GM19395 (cell line): ENCODE measurements at regions not wholly inside any gene's neighbourhood (a gene's known extent, or its start where the extent isn't known, plus 50 kb on each side); places are given as distances from the start of the nearest gene placed in this dataset.

Experiments
- ATAC-seq: cut with Tn5 transposase; IDR thresholded peaks from one replicate; pipeline ENCODE4 v1.9.1; 2021; ENCODE audit warnings: mild to moderate bottlenecking, moderate library complexity; ENCODE audit not compliant: unreplicated experiment

DNA sequence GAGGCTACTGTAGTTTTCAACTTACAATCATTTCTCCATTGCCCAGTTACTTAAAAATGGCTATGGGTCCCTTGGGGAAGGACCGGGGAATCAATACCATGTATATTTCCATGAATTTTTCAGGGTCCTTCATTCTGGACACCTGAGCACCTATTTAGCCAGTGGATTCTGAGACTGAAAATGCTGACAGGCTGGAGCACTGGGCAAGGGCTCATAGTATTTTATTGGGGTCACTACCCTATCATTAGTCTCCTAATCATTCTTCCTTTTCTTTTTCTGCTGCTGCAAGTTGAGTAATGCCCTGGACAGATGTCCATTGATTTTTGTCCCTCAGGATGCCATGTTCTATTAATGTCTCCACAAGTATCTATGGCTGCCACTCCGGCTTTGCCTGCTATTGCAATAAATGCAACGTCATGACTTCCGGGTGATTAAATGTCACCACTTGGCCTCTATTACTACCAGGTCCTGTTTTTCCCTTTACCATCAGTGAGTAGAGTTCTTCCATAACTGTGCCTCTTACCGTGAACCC, 279.3 kb upstream of the FBXL7 start:
- no peak for ATAC-seq

DNA sequence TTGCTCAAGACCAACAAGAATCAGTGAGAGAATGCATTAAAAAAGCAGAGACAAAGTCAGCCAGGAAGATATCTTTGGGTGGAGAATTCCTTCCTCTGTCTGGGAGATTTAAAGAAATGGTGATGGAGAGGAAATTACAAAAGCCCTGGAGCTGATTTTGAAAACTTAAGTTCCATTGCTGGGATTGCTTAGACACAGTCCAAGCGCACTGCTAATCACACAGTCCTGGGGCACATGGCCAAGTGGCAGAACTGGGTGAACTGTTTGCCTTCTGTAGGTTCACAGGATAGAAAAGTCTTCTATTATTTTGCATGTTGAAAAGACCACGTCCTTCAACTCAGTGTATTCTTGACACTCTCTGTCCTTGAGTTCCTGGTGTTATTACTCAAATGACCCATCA, 284.9 kb upstream of the FBXL7 start:
- ATAC-seq = no peak

DNA sequence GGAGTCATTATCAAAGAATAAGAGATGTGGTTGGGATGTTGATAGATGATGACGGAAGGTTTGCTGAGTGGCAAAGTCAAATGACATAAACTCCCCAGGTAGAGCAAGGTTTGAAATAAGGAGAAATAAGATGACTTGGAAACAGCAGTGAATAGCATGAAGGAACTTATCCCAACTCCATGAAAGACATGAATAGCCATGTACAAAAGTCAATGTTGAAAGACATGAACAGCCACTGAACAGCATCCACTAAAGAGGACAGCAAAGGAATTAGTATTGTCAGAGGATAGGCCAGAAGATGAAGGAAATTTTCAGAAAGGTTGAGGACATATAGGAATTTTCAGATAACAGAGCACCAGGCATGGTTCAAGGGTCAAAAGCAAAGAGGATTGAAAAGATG, 286.0 kb upstream of the FBXL7 start:
- no peak for ATAC-seq

DNA sequence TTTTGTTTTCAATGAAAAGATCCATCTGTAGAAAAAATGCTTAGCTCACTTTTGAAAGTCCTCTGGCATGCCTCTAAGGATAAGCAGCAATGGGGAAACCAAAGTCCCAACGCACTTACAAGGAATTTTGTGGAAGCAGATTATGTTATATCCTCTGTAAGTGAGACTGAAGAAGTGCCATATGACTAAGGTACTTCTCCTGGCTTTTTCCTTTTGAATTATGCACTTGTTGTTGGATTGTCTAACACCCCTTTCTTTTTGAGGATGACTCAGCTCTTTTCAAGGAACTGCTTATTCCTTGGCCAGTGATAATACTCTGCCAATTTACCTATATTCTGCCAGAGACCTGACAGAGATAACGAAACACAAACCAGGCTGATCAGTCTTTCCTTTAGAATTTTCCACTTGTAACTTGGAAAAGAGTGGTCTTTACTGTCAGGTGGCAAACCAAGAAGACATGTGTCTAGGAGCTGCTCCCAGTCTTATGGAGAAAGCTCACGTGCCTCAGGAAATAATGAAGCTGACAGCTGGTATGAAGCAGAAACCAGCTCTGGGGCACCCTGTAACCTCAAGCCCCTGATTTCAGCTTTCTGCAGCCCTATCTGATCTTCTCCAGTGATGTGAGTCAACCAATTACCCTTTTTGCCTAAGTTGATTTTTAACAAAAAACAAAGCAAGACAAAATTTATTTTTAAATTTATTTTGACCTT, 290.8 kb upstream of the FBXL7 start:
- ATAC-seq = no peak

DNA sequence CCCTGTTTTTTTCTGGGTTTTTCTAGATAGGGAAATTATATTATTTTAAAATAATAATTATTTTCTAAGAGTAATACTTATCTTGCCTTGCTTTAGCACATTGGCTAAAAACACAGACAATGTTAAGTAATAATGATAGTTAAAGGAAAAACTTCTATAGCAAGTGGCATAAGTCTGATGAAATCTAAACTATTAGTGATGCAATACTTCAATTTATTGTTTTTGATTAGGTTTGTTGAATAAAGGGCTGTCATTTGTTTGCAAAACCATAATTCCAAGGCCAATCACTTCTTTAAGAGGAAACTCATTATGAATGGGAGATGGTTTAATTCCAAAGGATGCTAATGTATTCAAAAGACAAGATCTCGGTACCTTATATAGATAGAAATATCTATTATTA, 293.8 kb upstream of the FBXL7 start:
- ATAC-seq = no peak

DNA sequence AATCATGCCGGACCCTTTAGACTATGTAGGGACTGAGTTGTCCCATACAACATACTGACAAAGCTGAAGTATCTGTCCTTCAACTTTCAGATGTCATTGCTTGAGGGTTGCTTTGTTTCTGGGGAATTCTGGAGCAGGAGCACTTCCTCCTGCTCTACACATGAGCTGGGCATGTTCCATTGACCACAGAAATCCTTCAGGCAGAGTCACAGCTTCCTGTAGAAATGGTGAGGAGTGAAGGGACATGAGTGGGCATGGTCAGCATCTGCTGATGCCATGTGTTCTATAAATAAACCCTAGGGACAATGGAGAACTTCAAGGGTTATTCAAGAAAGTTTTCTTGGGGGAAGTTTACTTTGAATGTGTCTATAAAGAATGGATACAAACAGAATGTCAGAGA, 296.6 kb upstream of the FBXL7 start:
- ATAC-seq = no peak

DNA sequence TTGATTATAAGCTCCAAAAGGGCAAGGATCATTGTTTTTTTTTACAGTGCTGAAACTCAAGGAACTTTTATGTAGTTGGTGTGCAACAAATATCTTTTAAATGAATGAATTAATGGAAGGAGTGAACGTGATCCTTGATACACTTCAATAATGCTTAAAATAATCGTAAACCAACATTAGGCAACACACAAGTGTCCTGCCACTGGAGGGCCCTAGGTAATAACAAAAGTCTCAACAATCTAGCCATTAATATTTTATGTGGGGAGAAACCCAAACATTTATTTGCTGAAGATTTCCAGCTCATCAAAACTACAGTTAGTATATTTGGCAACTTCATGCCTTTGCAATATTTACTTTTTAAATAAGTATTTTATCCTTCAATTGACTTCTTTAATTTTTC, 309.0 kb upstream of the FBXL7 start:
- ATAC-seq = no peak

DNA sequence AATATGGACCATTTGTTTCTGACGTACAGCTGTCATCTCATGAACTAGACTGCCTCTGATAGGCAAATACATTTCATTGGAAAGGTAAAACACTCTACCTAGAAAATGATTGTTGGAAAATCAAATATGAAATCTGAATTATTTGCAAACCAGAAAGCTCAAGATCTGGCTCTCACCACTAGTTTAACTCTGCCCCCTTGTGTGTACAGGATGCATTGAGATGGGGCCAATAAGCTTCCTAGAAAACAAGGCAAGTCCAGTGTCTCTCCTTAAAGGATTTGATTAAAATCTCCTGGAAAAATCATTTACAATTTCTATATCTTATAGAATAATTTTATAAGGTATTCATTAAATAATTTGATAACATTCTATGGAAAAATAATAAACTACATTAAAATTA, 311.9 kb upstream of the ANKH start:
- no peak for ATAC-seq

DNA sequence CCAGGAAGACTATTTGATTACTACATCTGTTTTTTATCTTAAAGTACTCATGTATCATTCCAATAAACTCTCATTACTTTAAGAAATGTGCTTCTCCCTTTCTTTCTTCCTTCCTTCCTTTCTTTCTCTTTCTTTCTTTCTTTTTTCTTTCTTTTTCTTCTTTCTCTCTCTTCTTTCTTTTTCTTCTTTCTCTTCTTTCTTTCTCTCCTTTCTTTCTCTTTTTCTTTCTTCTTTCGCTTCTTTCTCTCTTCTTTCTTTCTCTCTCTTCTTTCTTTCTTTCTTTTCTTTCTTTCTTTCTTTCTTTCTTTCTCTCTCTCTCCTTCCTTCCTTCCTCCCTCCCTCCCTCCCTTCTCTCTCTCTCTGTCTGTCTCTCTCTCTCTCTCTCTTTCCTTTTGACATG, 298.6 kb upstream of the ANKH start:
- no peak for ATAC-seq

DNA sequence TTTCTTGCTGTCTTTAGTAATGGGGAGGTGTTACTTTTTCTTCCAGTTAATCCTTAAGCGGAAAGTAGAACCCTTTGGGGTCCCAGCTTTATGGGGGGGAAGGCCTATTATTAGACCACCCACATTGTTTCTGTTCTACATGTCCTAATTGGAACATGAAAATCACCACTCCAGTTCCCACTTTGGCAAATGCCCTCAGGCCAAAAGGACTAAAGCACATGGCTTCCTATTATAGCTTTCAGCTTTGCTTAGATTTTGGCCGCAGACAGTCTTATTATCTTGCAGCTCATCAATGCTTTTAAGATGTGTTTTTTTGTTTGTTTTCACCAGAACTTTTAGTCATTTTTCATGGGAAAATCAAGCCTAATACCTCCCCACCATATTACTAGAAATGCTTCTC, 296.8 kb upstream of the ANKH start:
- ATAC-seq = no peak

DNA sequence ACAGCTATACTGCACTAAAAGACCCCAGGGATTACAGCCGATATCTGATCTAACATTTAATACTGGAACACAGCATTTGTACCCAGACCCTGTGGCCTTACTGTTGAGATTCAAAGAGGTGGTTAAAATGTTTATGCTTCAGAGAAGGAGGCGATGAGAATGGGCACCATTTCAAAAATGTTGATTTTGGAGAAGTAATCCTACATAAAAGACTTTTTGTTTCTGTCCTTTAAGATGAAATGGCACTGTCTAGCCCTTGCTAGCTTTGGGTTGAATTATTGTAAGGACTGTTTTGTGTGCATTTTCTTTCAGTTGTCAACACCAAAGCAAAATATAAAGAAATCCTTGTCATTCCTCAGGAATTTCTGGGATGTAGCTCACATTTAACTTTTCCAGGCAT, 288.5 kb upstream of the ANKH start:
- no peak for ATAC-seq

DNA sequence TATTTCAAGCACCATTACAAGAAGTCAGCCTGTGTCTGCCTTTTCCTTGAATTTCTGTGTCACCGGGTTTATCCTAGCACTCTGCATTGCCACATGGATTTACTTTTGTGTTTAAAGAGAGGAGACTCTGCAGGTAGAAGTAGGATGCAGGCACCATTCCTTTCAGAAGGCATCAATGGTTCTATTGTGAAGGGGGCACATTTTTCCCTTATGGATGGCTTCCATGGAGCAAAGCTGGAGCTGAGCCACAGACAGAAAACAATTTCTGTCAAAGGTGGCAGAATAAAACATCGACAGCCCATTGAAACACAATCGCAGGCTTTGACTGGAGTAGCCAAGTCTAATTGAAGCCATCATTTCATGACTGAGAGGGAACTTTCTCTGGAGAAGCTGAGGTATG, 288.0 kb upstream of the ANKH start:
- ATAC-seq = no peak

DNA sequence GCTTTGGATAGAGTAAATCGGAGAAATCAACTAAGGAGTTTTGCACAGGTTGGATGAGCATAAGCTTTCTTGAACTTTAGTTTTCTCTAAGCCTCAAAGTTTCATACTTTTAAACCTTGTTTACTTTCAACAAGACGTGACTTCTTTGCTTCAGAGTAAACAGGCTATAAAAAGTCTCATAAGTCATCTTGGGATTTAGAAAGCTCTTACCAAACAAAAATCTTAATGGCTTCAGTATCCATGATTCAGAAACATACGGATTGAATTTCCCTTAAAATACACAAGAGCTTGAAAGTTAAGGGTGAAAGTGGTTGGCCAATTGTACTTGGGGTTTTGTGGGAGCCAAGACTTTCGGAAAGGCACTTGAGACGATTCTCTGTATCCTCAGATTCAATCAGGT, 270.9 kb upstream of the ANKH start:
- no peak for ATAC-seq

DNA sequence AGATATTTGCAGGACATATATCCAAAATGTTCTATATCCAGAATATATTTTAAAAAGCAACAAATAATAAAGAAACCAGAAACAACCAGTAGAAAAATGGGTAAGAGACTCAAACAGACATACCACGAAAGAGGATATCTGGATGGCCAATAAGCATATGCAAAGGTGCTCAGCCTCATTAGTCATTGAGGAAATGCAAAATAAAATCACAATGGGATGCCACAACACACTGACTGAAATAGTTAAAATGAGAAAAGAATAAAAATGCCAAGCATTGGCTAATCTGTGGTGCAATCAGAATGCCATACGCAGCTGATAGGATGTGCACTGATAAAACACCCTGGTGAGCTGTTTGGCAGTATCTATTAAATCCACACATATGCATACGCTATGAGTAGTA, 265.8 kb upstream of the ANKH start:
- no peak for ATAC-seq

DNA sequence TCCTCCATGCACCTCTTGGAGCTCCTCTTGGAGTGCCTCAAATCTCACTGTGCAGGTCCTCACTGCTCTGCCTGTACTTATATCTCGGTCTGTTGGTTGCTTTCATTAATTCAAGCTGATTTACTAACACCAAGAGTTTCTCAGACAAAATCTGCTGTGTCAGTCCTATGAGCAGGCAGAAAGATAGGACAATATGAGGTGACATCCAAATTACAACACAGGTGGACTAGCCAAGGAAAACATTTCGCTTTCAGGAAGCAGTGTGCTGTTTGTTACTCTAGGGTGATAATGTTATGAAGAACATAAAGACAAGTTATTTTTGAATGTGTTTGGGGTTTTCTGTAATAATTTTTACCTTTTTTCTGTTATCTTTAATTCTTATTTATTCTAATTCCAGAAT, 264.1 kb upstream of the ANKH start:
- no peak for ATAC-seq

DNA sequence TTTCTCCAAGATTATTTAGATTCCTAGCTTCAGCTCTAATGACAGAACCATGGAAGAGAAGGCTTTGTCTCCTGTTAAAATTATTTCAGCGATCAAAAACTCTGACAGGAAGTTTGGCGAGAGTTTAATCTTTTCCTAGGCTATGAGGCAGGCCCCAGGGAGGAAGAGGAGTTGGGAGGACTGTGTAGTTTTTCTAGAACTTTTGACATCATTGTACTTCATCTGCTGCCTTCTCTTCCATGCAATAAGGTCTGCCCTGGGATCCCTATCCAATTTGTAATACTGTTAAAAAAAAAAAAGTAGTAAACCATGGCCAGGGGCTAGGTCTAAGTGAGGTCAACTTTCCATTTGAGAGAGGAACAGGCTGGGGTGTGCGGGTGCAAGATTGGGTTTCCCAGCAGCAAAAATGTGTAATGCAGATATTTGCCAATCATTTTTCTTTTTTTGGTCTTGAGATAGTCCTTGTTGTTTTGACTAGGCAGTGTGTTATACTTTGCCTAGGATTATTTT, 261.9 kb upstream of the ANKH start:
- no peak for ATAC-seq

DNA sequence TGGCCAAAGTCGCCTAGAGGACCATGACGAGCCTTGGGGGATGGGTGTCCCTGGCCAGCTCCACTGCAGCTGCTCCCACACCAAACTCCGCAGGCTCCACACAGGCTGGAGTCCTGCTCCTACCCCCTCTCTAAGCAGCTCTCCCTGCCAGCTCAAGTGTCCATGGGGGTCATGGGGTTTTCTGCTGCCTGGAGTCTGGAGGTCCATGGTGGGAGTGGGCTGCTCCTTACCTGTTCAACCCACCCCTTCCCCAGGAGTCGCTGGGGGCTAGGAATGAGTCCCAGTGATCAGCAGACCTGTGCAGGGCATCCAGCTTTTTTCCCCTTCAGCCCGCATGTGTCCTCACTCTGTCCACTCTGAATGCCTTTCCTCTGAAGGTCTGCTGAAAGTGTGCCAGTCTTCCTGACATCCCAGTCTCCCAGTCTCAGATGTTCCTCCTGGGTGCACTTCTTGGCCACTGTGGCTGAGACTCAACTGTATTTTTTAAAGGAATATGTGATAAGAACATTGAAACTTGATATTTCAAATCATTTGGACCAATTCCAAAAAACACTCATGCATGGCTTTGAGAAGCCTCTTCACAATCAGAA, 261.3 kb upstream of the ANKH start:
- no peak for ATAC-seq

DNA sequence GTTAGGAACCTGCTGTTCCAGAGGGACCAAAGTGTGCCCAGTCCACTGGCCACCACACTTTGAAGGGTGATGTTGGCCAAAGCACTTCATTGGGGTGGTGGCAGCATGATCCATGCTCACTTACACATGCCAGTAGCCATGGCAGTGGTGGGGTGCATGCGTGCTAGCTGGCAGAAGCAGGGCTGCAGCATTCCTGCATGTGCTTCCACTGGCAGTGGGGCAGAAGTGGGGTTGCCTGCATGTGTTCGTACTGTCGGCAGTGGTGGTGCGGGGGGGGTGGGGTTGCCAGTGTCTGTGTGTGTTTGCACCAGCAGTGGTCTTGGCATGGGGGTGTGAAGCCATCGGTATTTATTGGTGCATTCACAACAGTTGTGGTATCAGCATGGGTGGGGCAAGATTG, 260.3 kb upstream of the ANKH start:
- ATAC-seq = no peak

DNA sequence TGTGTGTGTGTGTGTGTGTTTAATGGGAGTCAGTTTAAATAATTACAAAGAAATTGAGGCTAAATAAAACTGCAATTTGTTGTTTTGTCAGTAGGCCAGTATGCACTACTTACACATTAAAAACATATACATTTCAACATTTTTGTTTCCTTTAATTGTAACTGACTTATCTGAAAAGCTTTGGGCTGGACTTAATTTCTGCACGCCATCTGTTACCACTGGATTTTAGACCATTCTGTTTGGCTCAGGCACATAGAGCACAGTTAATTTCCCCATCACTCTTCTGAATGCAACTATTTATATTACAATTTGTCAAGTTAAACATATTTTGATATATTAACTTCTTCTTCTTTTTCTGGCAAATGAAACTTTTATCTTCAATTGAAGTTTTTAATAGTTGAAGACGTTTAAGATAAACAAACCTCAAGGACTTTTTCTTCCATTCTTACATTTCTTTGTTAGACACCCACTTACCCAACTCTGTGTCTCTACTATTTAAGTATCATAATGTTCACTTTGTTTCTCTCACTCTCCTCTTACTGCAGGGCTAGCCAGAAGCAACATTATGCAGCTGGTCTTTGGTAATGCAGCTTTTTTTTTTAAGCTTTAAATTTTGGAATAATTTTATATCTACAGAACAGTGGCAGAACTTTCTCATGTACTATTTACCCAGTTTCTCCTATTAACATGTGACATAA, 253.4 kb upstream of the ANKH start:
- ATAC-seq = no peak

DNA sequence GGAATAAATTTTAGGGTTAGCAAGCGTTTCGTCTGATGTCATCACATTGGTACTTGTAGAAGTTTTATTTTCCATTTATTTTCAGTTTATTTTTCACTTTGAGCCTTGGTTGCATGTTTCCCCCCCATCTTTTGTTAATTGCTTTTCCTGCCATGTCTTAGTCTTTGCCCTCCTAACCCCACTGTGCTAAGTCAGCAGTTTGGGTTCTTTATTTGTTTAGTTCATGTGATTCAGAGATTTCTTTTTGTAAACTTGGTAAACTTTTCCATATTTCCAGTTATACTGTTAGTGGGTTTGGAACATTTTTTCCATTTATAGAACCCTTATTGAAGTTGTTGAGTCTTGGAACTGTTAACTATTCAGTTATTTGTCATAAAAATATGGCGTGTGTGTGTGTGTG, 252.9 kb upstream of the ANKH start:
- no peak for ATAC-seq

DNA sequence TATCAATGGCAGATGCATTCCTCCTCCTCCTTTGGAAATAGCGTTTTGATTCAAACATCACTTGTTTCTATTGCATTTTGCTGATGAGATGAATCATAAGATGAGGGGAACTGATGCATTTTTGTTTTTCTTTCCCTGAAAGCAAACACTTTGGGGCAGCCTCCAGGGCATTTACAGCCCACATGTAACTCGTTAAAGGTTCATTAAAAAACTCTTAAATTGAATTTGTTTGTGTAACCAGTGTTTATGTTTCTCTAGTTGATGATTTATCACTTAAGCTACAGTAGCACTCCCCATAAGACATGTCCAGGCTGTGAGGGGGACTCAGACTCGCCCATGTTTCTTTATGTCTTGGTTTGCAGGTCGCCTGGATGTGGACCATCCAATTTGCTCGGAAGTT, 246.1 kb upstream of the ANKH start:
- no peak for ATAC-seq

DNA sequence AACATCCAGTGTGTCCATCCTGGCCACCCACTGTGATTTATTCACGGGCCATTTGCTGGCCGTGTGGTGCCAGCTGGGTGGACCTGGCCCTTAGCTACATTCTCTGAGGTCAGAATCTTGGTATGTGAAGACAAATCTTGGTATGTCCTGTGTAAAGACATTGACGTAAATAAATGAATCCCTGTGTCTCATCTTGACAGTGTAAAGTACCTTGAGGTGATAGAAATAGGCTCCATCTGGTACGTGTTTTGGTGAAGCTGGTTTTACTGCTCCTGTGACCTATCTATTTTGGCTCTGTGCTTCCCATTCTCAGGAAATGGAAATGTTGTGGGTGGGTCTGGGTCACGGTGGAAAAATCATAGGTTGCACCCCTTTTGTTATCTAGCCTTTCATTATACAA, 245.4 kb upstream of the ANKH start:
- no peak for ATAC-seq
